ENCODE measurements at regions not wholly inside any gene's neighbourhood (a gene's known extent, or its start where the extent isn't known, plus 50 kb on each side); places are given as distances from the start of the nearest gene placed in this dataset.

DNA sequence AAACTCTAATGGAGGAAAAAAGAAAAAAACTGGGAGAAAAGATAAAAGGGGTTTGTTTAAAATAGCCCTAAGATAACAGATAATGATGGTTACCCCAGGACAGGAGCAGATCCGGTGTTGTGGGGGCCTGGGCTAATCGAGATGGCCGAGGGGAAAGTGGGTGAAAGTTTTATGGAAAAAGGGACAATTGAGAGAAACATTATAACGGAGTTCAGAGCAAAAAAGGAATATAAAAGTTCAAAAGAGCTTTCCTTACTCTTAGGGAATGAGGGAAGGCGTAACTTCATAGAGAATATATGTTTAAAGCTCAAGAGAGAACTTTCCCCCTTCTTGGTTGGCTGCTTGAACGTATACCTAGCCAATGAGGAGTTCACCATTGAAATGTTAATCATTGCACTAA is 131.4 kb downstream of the BAMBI start:
- H3K27ac ChIP-seq = no peak overlapping the region
- no peak for TF ChIP-seq CTCF (IDR thresholded peaks at IDR 0.05)

GRCh38 chr10:28810057-28810870 is 132.9 kb downstream of the BAMBI start:
- Histone ChIP-seq H3K79me2 (no peaks in the 10 kb centered on the region), H3K27ac (no peak overlapping the region), H3K9ac (no peak overlapping the region), H3K4me1 (no peaks in the 10 kb centered on the region), H3K36me3 (ENCODE audit: control insufficient read depth, insufficient read depth, low read length) (no peaks in the 10 kb centered on the region), H3K4me3 (ENCODE audit: low read depth, low read length) (no peak overlapping the region), H2AFZ (no peak overlapping the region), H3K4me2 (ENCODE audit: low read length) (no peak overlapping the region), H3K27me3 (ENCODE audit: control insufficient read depth, insufficient read depth, low read length) (no peaks in the 10 kb centered on the region), H3K9me3 (ENCODE audit: control insufficient read depth, low read length) (no peaks in the 10 kb centered on the region)
- no peak for TF ChIP-seq CTCF (IDR thresholded peaks at IDR 0.05)

More for the DNA sequence above, 131.4 kb downstream of the BAMBI start:
- Histone ChIP-seq H3K4me2 (ENCODE audit: low read length) (no peak overlapping the region), H2AFZ (no peak overlapping the region), H3K4me1 (no peaks in the 10 kb centered on the region), H3K79me2 (no peaks in the 10 kb centered on the region), H3K9ac (no peak overlapping the region), H3K9me3 (ENCODE audit: control insufficient read depth, low read length) (no peaks in the 10 kb centered on the region), H3K36me3 (ENCODE audit: control insufficient read depth, insufficient read depth, low read length) (no peaks in the 10 kb centered on the region), H3K27me3 (ENCODE audit: control insufficient read depth, insufficient read depth, low read length) (no peaks in the 10 kb centered on the region), H3K4me3 (ENCODE audit: low read depth, low read length) (no peak overlapping the region)

DNA sequence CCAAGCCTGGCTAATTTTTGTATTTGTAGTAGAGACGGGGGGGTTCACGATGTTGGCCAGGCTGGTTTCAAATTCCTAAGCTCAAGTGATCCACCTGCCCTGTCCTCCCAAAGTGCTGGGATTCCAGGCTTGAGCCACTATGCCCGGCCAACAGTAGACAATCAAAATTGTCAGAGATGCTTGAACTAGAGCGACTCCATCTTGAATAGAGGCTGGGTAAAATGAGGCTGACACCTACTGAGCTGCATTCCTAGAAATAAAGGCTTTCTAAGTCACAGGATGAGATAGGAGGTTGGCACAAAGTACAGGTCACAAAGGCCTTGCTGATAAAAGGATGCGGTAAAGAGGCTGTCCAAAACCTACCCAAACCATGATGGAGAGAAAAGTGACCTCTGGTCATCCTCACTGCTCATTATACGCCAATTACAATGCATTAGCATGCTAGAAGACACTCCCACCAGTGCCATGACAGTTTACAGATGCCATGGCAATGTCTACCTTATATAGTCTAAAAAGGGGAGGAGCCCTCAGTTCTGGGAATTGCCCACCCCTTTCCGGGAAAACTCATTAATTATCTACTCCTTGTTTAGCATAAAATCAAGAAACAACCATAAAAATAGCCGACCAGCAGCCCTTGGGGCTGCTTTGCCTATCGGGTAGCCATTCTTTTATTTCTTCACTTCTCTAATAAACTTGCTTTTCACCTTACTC is 134.5 kb downstream of the BAMBI start:
- no peak overlapping the region for H2AFZ ChIP-seq
- H3K27me3 ChIP-seq (ENCODE audit: control insufficient read depth, insufficient read depth, low read length) = no peaks in the 10 kb centered on the region
- H3K79me2 ChIP-seq = no peaks in the 10 kb centered on the region
- TF ChIP-seq CTCF (IDR thresholded peaks at IDR 0.05) = no peak
- no peak overlapping the region for H3K4me3 ChIP-seq (ENCODE audit: low read depth, low read length)
- H3K9ac ChIP-seq = no peak overlapping the region
- H3K4me1 ChIP-seq = no peaks in the 10 kb centered on the region
- H3K9me3 ChIP-seq (ENCODE audit: control insufficient read depth, low read length) = no peaks in the 10 kb centered on the region
- no peak overlapping the region for H3K4me2 ChIP-seq (ENCODE audit: low read length)
- H3K27ac ChIP-seq = no peak overlapping the region
- no peaks in the 10 kb centered on the region for H3K36me3 ChIP-seq (ENCODE audit: control insufficient read depth, insufficient read depth, low read length)

- Histone ChIP-seq H3K4me3 (ENCODE audit: low read depth, low read length) (no peak overlapping the region), H3K79me2 (no peaks in the 10 kb centered on the region), H3K36me3 (ENCODE audit: control insufficient read depth, insufficient read depth, low read length) (no peaks in the 10 kb centered on the region), H3K27ac (no peak overlapping the region), H3K4me2 (ENCODE audit: low read length) (no peak overlapping the region), H3K9ac (no peak overlapping the region), H3K27me3 (ENCODE audit: control insufficient read depth, insufficient read depth, low read length) (no peaks in the 10 kb centered on the region), H3K9me3 (ENCODE audit: control insufficient read depth, low read length) (no peaks in the 10 kb centered on the region), H2AFZ (no peak overlapping the region), H3K4me1 (no peaks in the 10 kb centered on the region)
- TF ChIP-seq CTCF (IDR thresholded peaks at IDR 0.05) = no peak
These were observed 135.4 kb downstream of the BAMBI start for GRCh38 chr10:28812384-28813372.
